ENCODE measurements at regions not wholly inside any gene's neighbourhood (a gene's known extent, or its start where the extent isn't known, plus 50 kb on each side); places are given as distances from the start of the nearest gene placed in this dataset.

GRCh38 chr5:173835131-173835530 is 53.0 kb upstream of the CPEB4 start:
- peak; percentile 70 for DNase-seq

GRCh38 chr5:173835661-173836060 is 52.5 kb upstream of the CPEB4 start:
- DNase-seq: peak; percentile 47

- DNase-seq: no peak
These were observed 50.5 kb upstream of the CPEB4 start for GRCh38 chr5:173837654-173838053.
